GM06990 (cell line): ENCODE measurements at regions not wholly inside any gene's neighbourhood (a gene's known extent, or its start where the extent isn't known, plus 50 kb on each side); places are given as distances from the start of the nearest gene placed in this dataset.

Source experiments
- DNase-seq: peaks from one replicate; pipeline ENCODE4 v3.0.0-alpha.2; 2011; ENCODE audit not compliant: insufficient read length; ENCODE audit errors: extremely low read depth
- H3K27me3 ChIP-seq: replicated peaks from 2 replicates; pipeline ENCODE4 v1.6.0; 2011; ENCODE audit warnings: low read length; ENCODE audit not compliant: control insufficient read depth, insufficient read depth
- H3K36me3 ChIP-seq: 2 replicates; pipeline ENCODE4 v1.5.1; 2011; ENCODE audit warnings: low read length; ENCODE audit not compliant: control insufficient read depth, insufficient read depth
- H3K4me3 ChIP-seq: replicated peaks from 2 replicates; pipeline ENCODE4 v1.5.1; 2011; ENCODE audit warnings: low read depth, mild to moderate bottlenecking, control low read depth, low read length
- TF ChIP-seq, protein P1 (sequence below): IDR thresholded peaks from 2 replicates; pipeline ENCODE4 v1.5.1; 2011; ENCODE audit warnings: low read length, control low read depth, mild to moderate bottlenecking, inconsistent platforms; ENCODE audit not compliant: insufficient read depth, poor library complexity, severe bottlenecking

DNA sequence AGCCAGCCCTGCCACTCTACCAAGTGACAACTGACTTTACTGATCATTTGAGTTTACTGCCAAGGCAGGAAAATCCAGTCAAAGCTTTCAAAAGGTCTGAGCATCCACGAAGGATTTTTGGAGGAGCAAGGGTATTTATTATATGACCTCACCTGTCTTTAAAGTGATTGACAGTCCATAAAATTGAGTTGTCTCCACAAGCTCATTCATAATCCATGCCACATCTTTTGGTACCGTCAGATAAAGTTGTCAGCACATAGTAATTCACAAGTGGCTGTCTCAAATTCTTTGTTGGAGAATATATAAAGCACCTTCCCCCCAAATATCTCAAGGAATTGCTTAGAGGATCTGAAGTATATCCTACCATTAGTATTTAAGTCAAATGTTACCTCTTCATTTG lies 240.5 kb downstream of the METTL4 start:
- no peaks in the 10 kb centered on the region for H3K36me3 ChIP-seq
- no peak for DNase-seq
- TF ChIP-seq, protein P1, sequence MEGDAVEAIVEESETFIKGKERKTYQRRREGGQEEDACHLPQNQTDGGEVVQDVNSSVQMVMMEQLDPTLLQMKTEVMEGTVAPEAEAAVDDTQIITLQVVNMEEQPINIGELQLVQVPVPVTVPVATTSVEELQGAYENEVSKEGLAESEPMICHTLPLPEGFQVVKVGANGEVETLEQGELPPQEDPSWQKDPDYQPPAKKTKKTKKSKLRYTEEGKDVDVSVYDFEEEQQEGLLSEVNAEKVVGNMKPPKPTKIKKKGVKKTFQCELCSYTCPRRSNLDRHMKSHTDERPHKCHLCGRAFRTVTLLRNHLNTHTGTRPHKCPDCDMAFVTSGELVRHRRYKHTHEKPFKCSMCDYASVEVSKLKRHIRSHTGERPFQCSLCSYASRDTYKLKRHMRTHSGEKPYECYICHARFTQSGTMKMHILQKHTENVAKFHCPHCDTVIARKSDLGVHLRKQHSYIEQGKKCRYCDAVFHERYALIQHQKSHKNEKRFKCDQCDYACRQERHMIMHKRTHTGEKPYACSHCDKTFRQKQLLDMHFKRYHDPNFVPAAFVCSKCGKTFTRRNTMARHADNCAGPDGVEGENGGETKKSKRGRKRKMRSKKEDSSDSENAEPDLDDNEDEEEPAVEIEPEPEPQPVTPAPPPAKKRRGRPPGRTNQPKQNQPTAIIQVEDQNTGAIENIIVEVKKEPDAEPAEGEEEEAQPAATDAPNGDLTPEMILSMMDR = no peak
- H3K27me3 ChIP-seq = no peaks in the 10 kb centered on the region
- no peak overlapping the region for H3K4me3 ChIP-seq

DNA sequence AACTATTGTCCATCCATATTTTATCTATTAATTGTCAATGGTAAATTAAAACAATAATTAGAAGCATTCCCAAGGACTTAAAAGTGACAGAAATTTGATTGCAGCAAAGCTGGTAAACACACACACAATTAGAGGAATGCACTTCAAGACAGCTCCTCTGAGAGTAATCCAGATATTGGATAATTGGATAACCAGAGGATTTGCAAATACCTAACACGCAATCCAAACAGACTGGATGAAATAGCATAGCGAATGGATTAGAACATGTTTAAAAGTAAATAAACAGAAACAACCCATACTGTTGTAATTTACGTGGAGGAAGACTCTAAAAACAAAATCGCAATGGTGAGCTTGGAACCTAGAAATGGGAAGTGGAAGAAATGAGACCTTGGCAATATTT lies 239.8 kb downstream of the METTL4 start:
- DNase-seq = no peak
- no peak overlapping the region for H3K4me3 ChIP-seq
- TF ChIP-seq, protein P1 = no peak
- H3K36me3 ChIP-seq = no peaks in the 10 kb centered on the region
- no peaks in the 10 kb centered on the region for H3K27me3 ChIP-seq

DNA sequence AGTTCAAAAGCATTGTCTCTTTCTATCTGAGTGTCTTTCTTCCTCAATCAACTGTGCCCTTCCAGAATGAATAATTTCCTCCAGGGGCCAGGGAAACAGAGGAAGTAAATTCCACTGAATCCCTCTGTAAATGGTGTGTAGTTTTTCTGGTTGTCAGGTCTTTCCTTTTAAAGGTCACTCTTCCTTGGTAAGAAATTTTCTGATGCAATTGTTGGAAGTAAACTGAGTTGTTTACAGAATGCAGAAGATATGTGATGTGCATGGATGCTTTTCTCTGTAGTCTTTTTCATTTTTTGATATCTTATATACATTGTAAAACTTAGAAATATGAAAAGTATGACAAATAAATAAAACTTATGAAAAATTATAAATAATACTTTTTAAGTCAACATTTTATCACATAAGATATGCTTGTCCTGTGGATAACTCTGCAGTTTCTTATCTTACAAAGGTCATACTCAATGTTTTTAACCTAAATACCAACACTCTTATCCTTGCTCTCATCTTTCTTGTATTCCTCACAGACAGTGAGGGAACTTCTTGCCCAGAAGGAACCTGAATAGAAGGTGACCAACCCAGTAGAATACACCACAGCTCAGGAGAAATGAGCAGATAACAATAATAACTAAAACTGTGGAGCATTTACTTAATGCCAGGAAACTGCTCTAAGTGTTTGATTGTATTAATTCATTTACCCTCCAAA lies 234.5 kb downstream of the METTL4 start:
- TF ChIP-seq, protein P1 = no peak
- Histone ChIP-seq H3K36me3 (no peaks in the 10 kb centered on the region), H3K27me3 (no peaks in the 10 kb centered on the region), H3K4me3 (no peak overlapping the region)
- no peak for DNase-seq

DNA sequence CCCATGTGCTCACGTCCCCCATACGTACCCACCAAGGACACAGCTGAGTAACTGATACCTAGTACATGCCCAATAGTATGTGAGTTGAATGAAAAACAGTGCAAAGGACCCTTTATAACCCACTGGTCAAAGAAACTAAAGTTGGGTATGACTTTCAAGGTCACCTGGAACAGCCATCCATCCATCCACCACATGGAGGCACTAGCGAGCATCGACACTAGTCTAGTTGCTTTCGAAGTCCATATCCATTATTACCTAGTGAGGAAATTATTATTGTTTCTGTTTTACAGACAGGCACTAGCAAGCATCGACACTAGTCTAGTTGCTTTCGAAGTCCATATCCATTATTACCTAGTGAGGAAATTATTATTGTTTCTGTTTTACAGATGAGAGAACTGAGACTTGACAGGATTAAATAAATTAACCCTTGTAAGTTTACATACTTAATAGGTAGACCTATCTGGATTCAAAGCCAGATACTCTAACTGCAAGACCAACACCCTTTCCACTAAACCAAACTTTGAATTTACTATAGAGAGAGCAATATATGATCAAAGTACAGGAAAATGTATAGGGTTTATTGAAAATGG lies 233.7 kb downstream of the METTL4 start:
- no peaks in the 10 kb centered on the region for H3K27me3 ChIP-seq
- no peaks in the 10 kb centered on the region for H3K36me3 ChIP-seq
- TF ChIP-seq, protein P1 = peak; percentile 70
- DNase-seq = no peak
- no peak overlapping the region for H3K4me3 ChIP-seq

DNA sequence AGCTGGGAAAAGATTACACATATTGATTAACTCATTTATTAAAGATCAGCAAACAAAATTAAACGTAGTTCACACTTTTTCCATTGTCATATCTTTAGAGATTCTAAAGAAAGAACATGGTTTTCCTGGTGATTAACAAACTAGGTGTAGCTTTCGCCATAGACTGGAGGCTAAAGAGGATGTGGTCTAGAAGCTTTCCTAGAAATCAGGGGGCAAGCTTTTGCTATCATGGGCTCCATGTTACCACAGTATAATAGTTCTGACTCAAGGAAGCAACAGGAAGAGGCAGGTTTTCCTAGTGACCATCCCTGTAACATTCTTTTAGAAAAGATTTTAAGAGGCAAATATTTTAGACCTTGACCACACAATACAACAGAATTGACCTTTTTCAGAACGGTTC lies 232.7 kb downstream of the METTL4 start:
- DNase-seq = no peak
- no peaks in the 10 kb centered on the region for H3K27me3 ChIP-seq
- TF ChIP-seq, protein P1 = no peak
- no peak overlapping the region for H3K4me3 ChIP-seq
- H3K36me3 ChIP-seq = no peaks in the 10 kb centered on the region
